MM.1S (cell line): ENCODE measurements at regions not wholly inside any gene's neighbourhood (a gene's known extent, or its start where the extent isn't known, plus 50 kb on each side); places are given as distances from the start of the nearest gene placed in this dataset.

Source experiments
- DNase-seq: peaks from one replicate; pipeline ENCODE4 v3.0.0-alpha.2; 2015
- H2AFZ ChIP-seq: fragments of 300-600 bp; sonication (generic); 2 replicates; pipeline ENCODE4 v1.6.0; 2016; ENCODE audit warnings: antibody characterized with exemption, low read length
- H3F3A ChIP-seq: fragments of 300-600 bp; sonication (generic); 2 replicates; pipeline ENCODE4 v1.6.1; 2016; ENCODE audit warnings: mild to moderate bottlenecking, antibody characterized with exemption, low read length, moderate library complexity, mixed read lengths; ENCODE audit not compliant: insufficient read depth
- H3K27ac ChIP-seq: fragments of 300-600 bp; sonication (generic); 2 replicates; pipeline ENCODE4 v1.5.1; 2016; ENCODE audit warnings: mild to moderate bottlenecking, low read length
- H3K27me3 ChIP-seq: fragments of 300-600 bp; sonication (generic); replicated peaks from 2 replicates; pipeline ENCODE4 v1.6.0; 2016; ENCODE audit warnings: low read length; ENCODE audit not compliant: insufficient read depth
- H3K36me3 ChIP-seq: fragments of 300-600 bp; sonication (generic); replicated peaks from 2 replicates; pipeline ENCODE4 v1.6.1; 2016; ENCODE audit warnings: mild to moderate bottlenecking, low read length, mixed read lengths; ENCODE audit not compliant: insufficient read depth
- H3K4me1 ChIP-seq: fragments of 300-600 bp; sonication (generic); 2 replicates; pipeline ENCODE4 v1.6.1; 2016; ENCODE audit warnings: low read length, mixed read lengths
- H3K4me2 ChIP-seq: fragments of 300-600 bp; sonication (generic); 2 replicates; pipeline ENCODE4 v1.6.0; 2016; ENCODE audit warnings: low read depth, low read length
- H3K4me3 ChIP-seq: fragments of 300-600 bp; sonication (generic); 2 replicates; pipeline ENCODE4 v1.5.1; 2016; ENCODE audit warnings: low read length, mixed read lengths
- H3K79me2 ChIP-seq: fragments of 300-600 bp; sonication (generic); 2 replicates; pipeline ENCODE4 v1.6.1; 2016; ENCODE audit warnings: mixed run types, low read length, mixed read lengths
- H3K9ac ChIP-seq: fragments of 300-600 bp; sonication (generic); 2 replicates; pipeline ENCODE4 v1.6.1; 2016; ENCODE audit warnings: low read length, mixed read lengths
- H3K9me2 ChIP-seq: fragments of 300-600 bp; sonication (generic); replicated peaks from 2 replicates; pipeline ENCODE4 v1.6.1; 2016; ENCODE audit warnings: mild to moderate bottlenecking, low read length, mixed read lengths; ENCODE audit not compliant: insufficient read depth
- H3K9me3 ChIP-seq: fragments of 300-600 bp; sonication (generic); replicated peaks from 2 replicates; pipeline ENCODE4 v1.6.1; 2016; ENCODE audit warnings: mild to moderate bottlenecking, low read length, mixed read lengths; ENCODE audit not compliant: insufficient read depth
- H4K20me1 ChIP-seq: fragments of 300-600 bp; sonication (generic); 2 replicates; pipeline ENCODE4 v1.6.1; 2016; ENCODE audit warnings: mild to moderate bottlenecking, low read length, moderate library complexity, mixed read lengths; ENCODE audit not compliant: insufficient read depth
- EZH2 ChIP-seq: fragments of 300-600 bp; sonication (generic); optimal IDR thresholded peaks from 2 replicates; pipeline ENCODE3; 2017; ENCODE audit warnings: low read depth, mild to moderate bottlenecking, antibody characterized with exemption, low read length, mixed read lengths
- EZH2phosphoT487 ChIP-seq: fragments of 300-600 bp; sonication (generic); IDR thresholded peaks from 2 replicates; pipeline ENCODE4 v1.6.1; 2018; ENCODE audit warnings: antibody characterized with exemption, low read length
- TF ChIP-seq, protein P1 (sequence below): fragments of 300-600 bp; sonication (generic); IDR thresholded peaks from 2 replicates; pipeline ENCODE4 v1.5.1; 2016; ENCODE audit warnings: antibody characterized with exemption, low read length, mixed read lengths

DNA sequence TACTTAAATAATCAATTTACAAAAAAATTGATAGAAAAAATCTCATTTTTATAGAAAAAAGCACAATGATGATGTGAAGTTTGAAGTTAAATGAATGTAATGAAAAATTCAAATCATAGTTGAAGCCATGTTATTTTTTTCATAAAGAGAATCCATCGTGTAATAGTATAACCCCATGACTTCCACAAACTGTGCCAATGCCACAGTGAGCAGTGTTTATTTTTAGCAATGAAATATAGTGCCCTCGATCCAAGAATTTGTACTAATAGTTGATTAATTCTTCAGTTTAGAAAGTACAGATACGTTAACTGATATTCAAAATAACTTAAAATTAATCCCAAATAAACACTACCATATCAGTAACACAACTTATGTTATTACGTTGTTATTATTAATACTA lies 225.9 kb downstream of the PTPRC start:
- H3K9me3 ChIP-seq, result no peaks in the 10 kb centered on the region
- H3K27me3 ChIP-seq, result no peaks in the 10 kb centered on the region
- TF ChIP-seq, protein P1, sequence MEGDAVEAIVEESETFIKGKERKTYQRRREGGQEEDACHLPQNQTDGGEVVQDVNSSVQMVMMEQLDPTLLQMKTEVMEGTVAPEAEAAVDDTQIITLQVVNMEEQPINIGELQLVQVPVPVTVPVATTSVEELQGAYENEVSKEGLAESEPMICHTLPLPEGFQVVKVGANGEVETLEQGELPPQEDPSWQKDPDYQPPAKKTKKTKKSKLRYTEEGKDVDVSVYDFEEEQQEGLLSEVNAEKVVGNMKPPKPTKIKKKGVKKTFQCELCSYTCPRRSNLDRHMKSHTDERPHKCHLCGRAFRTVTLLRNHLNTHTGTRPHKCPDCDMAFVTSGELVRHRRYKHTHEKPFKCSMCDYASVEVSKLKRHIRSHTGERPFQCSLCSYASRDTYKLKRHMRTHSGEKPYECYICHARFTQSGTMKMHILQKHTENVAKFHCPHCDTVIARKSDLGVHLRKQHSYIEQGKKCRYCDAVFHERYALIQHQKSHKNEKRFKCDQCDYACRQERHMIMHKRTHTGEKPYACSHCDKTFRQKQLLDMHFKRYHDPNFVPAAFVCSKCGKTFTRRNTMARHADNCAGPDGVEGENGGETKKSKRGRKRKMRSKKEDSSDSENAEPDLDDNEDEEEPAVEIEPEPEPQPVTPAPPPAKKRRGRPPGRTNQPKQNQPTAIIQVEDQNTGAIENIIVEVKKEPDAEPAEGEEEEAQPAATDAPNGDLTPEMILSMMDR, result no peak
- no peak for TF ChIP-seq EZH2
- no peak for TF ChIP-seq EZH2phosphoT487
- H3K4me2 ChIP-seq, result no peak overlapping the region
- H3K4me3 ChIP-seq, result no peak overlapping the region
- H3K4me1 ChIP-seq, result no peaks in the 10 kb centered on the region
- no peaks in the 10 kb centered on the region for H3K36me3 ChIP-seq
- no peak for DNase-seq
- H3K9me2 ChIP-seq, result no peaks in the 10 kb centered on the region
- H4K20me1 ChIP-seq, result no peaks in the 10 kb centered on the region
- H3F3A ChIP-seq, result no peaks in the 10 kb centered on the region
- H3K79me2 ChIP-seq, result no peaks in the 10 kb centered on the region
- no peak overlapping the region for H2AFZ ChIP-seq
- H3K27ac ChIP-seq, result no peak overlapping the region
- H3K9ac ChIP-seq, result no peak overlapping the region

DNA sequence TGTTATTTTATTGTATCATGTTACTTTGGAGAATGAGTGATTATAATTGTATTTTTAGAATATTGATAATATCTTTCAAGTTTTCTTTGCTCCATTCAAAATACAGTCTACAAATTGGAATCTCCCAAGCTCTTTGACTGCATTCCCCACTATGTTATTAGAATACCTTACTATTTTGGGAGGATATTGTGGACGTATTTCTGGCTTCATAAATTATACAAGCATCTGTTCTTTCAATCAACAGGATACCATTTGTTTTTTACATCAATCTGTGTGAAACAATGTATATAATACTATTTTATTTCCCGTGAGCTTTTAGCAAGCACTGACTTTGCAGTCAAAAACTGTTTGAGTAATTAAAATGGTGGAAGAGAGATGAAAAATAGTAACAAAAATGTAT lies 226.5 kb downstream of the PTPRC start:
- Histone ChIP-seq H3K4me1 (no peaks in the 10 kb centered on the region), H4K20me1 (no peaks in the 10 kb centered on the region), H2AFZ (no peak overlapping the region), H3K79me2 (no peaks in the 10 kb centered on the region), H3K4me2 (no peak overlapping the region), H3K27me3 (no peaks in the 10 kb centered on the region), H3K9ac (no peak overlapping the region), H3K9me3 (no peaks in the 10 kb centered on the region), H3K36me3 (no peaks in the 10 kb centered on the region), H3F3A (no peaks in the 10 kb centered on the region), H3K4me3 (no peak overlapping the region), H3K9me2 (no peaks in the 10 kb centered on the region), H3K27ac (no peak overlapping the region)
- DNase-seq, result no peak
- TF ChIP-seq, protein P1, result no peak
- no peak for TF ChIP-seq EZH2phosphoT487
- no peak for TF ChIP-seq EZH2

DNA sequence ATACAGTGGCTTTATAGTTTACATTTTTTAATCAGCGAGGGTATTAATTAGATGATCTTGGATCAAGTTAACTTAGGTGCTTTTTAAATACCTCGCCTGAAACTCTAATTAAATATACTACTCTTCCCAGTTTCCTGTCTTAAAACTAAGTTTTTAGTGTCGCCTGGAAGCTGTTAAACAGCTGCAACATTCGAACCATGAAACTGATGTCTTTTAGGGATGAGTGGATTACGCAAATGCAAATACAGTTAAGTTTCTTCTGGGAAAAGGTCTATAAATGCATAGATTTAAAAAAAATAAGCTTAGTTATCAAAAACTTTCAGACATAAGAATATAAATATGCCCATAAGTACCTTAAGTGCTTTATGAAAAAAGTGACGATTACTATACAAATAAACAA lies 228.3 kb downstream of the PTPRC start:
- Histone ChIP-seq H3K4me1 (no peaks in the 10 kb centered on the region), H3K9me3 (no peaks in the 10 kb centered on the region), H3K27me3 (no peaks in the 10 kb centered on the region), H3K9me2 (no peaks in the 10 kb centered on the region), H2AFZ (no peak overlapping the region), H3K79me2 (no peaks in the 10 kb centered on the region), H3K4me3 (no peak overlapping the region), H4K20me1 (no peaks in the 10 kb centered on the region), H3K27ac (no peak overlapping the region), H3K36me3 (no peaks in the 10 kb centered on the region), H3K9ac (no peak overlapping the region), H3F3A (no peaks in the 10 kb centered on the region), H3K4me2 (no peak overlapping the region)
- no peak for DNase-seq
- no peak for TF ChIP-seq EZH2
- TF ChIP-seq EZH2phosphoT487, result no peak
- TF ChIP-seq, protein P1, result no peak
